Thyroid gland (tissue), 4 donors: ENCODE measurements at regions not wholly inside any gene's neighbourhood (a gene's known extent, or its start where the extent isn't known, plus 50 kb on each side); places are given as distances from the start of the nearest gene placed in this dataset.

Experiments used
- DNase-seq, 2 donors: peaks; one replicate each; pipeline ENCODE4 v3.0.0-alpha.2; 2019
- H3K27ac ChIP-seq, 3 donors: fragments of 200-600 bp; sonication (generic); 1 replicate in 2 of 3; 2 replicates in 1 of 3; pipeline ENCODE4 v1.5.1; 2016 to 2019; ENCODE audit warnings: mild to moderate bottlenecking in 1 of 3, moderate library complexity in 1 of 3
- H3K27me3 ChIP-seq: fragments of 200-600 bp; sonication (generic); one replicate; pipeline ENCODE4 v1.5.1; 2019
- H3K36me3 ChIP-seq, 2 donors: fragments of 200-600 bp; sonication (generic); one replicate each; pipeline ENCODE4 v1.5.1; 2016 to 2019
- H3K4me1 ChIP-seq, 2 donors: fragments of 200-600 bp; sonication (generic); one replicate each; pipeline ENCODE4 v1.5.1; 2017 to 2019
- H3K4me3 ChIP-seq, 3 donors: fragments of 200-600 bp; sonication (generic); replicated peaks in 1 of 3; 1 replicate in 2 of 3; 2 replicates in 1 of 3; pipeline ENCODE4 v1.5.1; 2016; ENCODE audit warnings: mild to moderate bottlenecking in 1 of 3
- H3K9me3 ChIP-seq: fragments of 200-600 bp; sonication (generic); one replicate; pipeline ENCODE4 v1.5.1; 2017
- CTCF ChIP-seq, 6 experiments: fragments of 200-600 bp in 3 of 6; fragments of 450-650 bp in 3 of 6; sonication (generic) in 3 of 6; IDR thresholded peaks; one replicate each; pipeline ENCODE4 v1.5.1; 2016 to 2019; ENCODE audit warnings: antibody characterized with exemption in 6 of 6, mild to moderate bottlenecking in 2 of 6, inconsistent platforms in 1 of 6, moderate library complexity in 1 of 6
- POLR2A ChIP-seq, 2 donors: fragments of 450-650 bp; IDR thresholded peaks; one replicate each; pipeline ENCODE4 v1.6.1; 2017; ENCODE audit warnings: antibody characterized with exemption in 2 of 2, mild to moderate bottlenecking in 2 of 2, moderate library complexity in 1 of 2
- WGBS, 2 donors: methylation state at CpG; one replicate each; pipeline ENCODE4 v1.1.5; 2017; 5-methylcytosine and 5-hydroxymethylcytosine counted together
- intact Hi-C: fragments of 100-400 bp; cut with DNase I; formaldehyde crosslinking; loops from one replicate; pipeline ENCODE4 v1.15.1; 2023

- 93 to 95% methylated on average over 3 of the region's 3 CpGs for WGBS, 2 donors
- TF ChIP-seq POLR2A (IDR thresholded peaks at IDR 0.05) (no peak), CTCF (IDR thresholded peaks at IDR 0.05) (no peak)
- no peak for DNase-seq
- Histone ChIP-seq H3K27me3 (no peaks in the 10 kb centered on the region), H3K4me1 (no peaks in the 10 kb centered on the region), H3K27ac (no peak overlapping the region), H3K4me3 (no peak overlapping the region), H3K36me3 (no peaks in the 10 kb centered on the region), H3K9me3 (no peaks in the 10 kb centered on the region)
- intact Hi-C loops: no loop called here
Observed at GRCh38 chr6:163929538-163929937, 515.0 kb downstream of the QKI start.

- Histone ChIP-seq H3K4me3 (no peak overlapping the region), H3K36me3 (no peaks in the 10 kb centered on the region), H3K27ac (no peak overlapping the region), H3K9me3 (no peaks in the 10 kb centered on the region), H3K4me1 (no peaks in the 10 kb centered on the region), H3K27me3 (no peaks in the 10 kb centered on the region)
- no peak for TF ChIP-seq POLR2A (IDR thresholded peaks at IDR 0.05)
- no peak for TF ChIP-seq CTCF (IDR thresholded peaks at IDR 0.05)
- peak in 1 of 2 donors; percentile 7 for DNase-seq
- intact Hi-C loops: no loop called here
- 68 to 82% methylated on average over 7 of the region's 7 CpGs for WGBS, 2 donors
Observed at GRCh38 chr6:163926642-163927041, 512.1 kb downstream of the QKI start.

GRCh38 chr6:163925839-163926238, 511.3 kb downstream of the QKI start:
- no peaks in the 10 kb centered on the region for H3K4me1 ChIP-seq
- no peaks in the 10 kb centered on the region for H3K9me3 ChIP-seq
- no peaks in the 10 kb centered on the region for H3K36me3 ChIP-seq
- no peak overlapping the region for H3K27ac ChIP-seq
- intact Hi-C loops: no loop called here
- DNase-seq: no peak
- H3K27me3 ChIP-seq: no peaks in the 10 kb centered on the region
- no peak for TF ChIP-seq CTCF (IDR thresholded peaks at IDR 0.05)
- TF ChIP-seq POLR2A (IDR thresholded peaks at IDR 0.05): no peak
- whole genome bisulfite sequencing, 2 donors: 89 to 95% methylated on average over 5 of the region's 5 CpGs
- no peak overlapping the region for H3K4me3 ChIP-seq

GRCh38 chr6:163923658-163924411, 509.3 kb downstream of the QKI start:
- intact Hi-C loops: no loop called here
- Histone ChIP-seq H3K4me3 (no peak overlapping the region), H3K36me3 (no peaks in the 10 kb centered on the region), H3K4me1 (no peaks in the 10 kb centered on the region), H3K9me3 (no peaks in the 10 kb centered on the region), H3K27me3 (no peaks in the 10 kb centered on the region), H3K27ac (no peak overlapping the region)
- no peak for DNase-seq
- WGBS, 2 donors: 80 to 90% methylated on average over 15 of the region's 15 CpGs
- TF ChIP-seq CTCF (IDR thresholded peaks at IDR 0.05) (no peak), POLR2A (IDR thresholded peaks at IDR 0.05) (no peak)

GRCh38 chr6:163922562-163922961, 508.0 kb downstream of the QKI start:
- no peaks in the 10 kb centered on the region for H3K9me3 ChIP-seq
- no peak overlapping the region for H3K4me3 ChIP-seq
- H3K36me3 ChIP-seq: no peaks in the 10 kb centered on the region
- intact Hi-C loops: no loop called here
- no peaks in the 10 kb centered on the region for H3K4me1 ChIP-seq
- DNase-seq: peak in 1 of 2 donors; percentile 9
- 82 to 86% methylated on average over 4 of the region's 4 CpGs for WGBS, 2 donors
- H3K27ac ChIP-seq: no peak overlapping the region
- TF ChIP-seq CTCF (IDR thresholded peaks at IDR 0.05): no peak
- TF ChIP-seq POLR2A (IDR thresholded peaks at IDR 0.05): no peak
- no peaks in the 10 kb centered on the region for H3K27me3 ChIP-seq
